NCI-H2196 (cell line): ENCODE measurements at regions not wholly inside any gene's neighbourhood (a gene's known extent, or its start where the extent isn't known, plus 50 kb on each side); places are given as distances from the start of the nearest gene placed in this dataset.

Source experiments
- DNase-seq: peaks from one replicate; lab custom pipeline; 2025; ENCODE audit not compliant: unreplicated experiment; lab: John Stamatoyannopoulos, UW

DNA sequence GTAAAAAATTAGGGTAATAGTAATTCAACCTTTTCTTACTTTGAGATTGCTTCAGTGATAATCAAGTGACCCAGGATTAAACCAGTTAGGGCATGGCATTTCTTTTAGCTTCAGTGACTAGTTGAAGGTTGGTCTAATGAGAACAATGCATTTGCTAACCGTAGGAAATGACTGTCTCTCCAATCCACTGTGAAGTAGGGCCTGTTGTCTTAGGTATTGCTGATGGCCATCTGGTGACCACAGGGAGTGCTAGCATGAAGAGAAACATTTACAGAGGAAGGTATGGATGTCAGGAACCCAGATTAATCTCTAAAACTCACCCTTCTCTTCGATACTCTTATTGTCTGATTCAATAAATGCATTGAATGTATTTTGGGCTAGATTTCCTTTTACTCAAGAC, 535.9 kb upstream of the SEMA6A start:
- no peak for DNase-seq

DNA sequence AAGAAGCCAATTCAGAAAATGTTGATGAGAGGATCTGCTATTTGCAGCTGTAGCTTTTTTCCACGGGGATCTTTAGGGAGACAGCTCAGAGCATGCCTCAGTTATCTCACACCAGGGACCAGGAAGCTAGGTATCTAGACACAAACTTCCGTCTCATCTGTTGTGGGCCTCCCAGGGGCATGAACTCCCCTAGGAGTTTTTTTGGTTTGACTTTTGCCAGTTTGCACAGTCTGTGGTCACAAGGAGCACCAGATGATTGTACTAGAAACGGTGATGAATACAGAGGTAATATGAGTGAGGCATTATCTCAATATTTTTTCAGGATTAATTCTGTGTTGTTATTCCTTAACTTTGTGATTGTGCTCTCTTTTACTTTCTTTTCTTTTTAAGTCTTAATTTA, 533.2 kb upstream of the SEMA6A start:
- no peak for DNase-seq

DNA sequence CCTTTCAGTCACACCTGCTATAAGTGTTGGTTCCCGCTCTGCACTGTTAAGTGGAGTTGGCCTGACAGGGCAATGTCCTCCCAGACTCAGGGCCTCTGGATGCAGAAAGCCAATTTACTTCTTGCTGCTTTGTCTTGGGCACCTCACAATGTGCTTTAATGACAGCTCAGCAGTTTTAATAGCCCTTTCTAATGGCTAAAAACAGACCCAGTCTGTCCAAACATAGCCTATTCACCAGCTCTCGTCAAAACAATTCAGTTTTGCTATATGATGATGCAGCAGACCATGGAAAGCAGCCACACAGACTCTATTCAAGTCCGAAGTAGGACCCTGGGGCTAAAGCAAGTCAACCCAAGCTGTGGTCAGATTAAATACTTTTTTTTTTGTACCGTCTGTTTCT, 529.1 kb upstream of the SEMA6A start:
- no peak for DNase-seq

DNA sequence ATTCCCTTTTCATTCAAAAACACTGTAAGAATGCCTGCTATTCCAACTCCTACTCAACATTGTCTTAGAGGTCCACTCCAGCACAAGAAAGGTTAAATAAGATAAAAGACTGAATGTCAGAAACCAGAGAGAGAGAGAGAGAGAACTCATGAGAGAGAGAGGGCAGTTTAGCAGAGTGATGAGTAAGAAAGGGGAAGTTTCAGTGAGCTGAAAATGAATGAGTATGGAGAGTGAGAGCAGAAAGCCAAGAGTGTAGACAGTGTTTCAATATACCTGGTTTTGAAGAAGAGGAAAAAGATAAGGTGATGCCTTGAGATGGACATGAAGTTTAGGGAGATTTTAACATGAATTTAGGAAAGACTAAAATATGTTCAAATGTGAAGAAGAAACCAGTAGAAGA, 528.0 kb upstream of the SEMA6A start:
- DNase-seq, result no peak

DNA sequence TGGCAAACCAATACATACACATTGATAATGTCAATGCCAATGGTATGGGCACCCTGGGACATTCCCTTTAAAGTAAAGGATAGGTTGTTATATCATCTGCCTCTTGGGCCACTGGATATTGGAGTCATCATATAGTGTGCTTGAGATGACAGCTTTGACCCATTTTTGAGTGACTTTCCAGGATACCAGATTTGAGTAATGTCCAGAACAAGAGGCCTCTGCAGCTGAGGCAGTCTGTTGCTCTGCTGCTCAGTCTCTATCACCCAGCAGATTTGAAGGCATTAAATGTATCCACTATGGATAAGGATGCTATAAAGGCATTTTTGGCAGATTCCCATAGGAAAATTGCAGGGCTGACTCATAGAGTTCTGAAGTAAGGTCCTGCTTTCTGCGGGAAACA, 525.6 kb upstream of the SEMA6A start:
- no peak for DNase-seq

DNA sequence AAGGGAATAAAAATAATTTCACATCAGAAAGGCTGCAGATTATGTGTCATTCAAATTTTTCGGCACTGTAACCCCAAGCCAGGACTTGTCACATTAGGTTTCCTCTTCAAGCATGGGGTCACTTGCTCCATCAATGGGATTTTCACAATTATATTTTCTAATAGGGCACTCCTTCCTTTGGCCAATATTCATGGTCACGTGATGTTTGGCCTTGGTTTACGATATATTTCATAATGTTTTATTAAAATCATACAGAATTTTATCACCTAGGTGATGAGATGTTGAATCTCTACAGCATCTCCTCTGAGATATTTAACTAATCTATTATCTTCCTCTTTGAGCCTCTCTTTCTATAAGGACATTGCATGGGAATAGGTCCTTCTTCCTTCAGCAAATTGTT, 523.5 kb upstream of the SEMA6A start:
- no peak for DNase-seq

DNA sequence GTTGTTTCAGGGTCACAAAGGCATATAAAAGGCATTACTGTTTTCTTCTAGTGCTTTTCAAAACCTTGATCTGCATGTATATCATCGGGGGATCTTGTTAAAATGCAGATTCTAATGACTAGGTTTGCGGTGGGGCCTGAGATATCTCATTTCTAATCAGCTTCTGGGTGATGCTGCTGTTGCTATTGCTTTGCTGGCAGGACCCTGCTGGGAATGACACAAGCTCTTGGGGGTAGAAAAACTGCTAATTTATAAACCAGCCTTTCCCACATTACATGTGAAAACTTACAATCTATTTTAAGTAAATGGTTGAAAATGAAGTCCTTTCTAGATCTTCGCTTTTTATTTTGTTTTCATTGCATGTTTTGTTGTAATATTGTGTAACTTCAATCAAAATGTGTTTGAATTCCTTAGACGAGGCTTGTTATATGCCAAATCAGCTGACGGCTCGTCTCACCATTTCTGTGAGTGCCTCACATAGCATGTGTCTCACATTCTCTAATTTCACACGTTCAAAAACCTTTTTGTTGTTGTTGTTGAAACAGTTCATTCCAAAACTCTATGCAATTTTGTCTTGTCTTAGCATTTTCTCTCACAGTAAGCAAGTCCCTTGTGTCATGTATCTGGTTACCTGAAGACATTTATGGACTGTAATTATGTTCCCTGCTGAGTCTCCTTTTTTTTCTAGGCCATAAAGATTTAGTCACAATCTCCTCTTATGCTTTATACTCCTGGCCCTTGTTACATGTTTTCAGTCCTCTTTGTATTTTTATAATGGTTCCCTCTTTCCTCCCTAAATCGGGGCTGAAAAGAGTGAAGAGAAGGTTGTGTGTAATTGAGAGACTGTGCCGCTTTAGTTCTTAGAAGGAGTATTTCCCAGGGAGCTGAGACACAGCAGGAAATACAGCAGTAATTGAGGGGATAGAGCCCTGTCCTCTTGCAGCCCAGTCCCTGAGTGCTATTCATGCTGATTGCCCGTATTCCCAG, 521.0 kb upstream of the SEMA6A start:
- no peak for DNase-seq

DNA sequence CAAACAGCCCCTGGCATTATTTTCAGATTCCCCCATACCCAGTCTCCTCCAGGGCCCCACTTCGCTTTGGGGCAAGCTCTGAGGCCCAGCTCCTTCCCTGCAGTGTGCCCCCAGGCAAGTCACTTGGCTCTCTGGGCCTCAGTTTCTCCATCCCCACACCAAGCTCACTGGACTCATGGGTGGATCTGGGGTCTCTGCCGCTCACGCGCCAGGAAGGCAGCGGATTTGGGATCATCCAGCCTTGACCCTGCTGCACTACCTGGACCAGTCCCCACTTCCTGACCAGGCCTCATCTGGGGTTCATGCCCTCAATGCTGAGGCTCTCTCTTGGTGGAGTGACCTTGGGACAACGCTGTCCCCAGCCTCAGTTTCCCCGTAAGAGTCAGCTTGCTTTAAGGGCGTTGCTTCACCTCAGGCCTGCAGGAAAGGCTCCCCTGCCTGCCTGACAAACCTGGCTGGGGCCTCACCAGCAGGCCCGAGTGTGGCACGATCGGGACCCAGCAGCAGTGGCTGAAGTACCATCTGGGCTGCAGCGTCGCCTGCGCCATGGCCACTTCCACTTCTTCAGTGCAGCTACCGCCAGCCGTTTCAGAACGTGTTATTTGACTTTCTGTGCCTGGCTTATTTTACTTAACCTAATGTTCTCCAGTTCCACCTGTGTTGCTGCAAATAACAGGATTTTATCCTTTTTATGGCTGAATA, 519.6 kb upstream of the SEMA6A start:
- no peak for DNase-seq

DNA sequence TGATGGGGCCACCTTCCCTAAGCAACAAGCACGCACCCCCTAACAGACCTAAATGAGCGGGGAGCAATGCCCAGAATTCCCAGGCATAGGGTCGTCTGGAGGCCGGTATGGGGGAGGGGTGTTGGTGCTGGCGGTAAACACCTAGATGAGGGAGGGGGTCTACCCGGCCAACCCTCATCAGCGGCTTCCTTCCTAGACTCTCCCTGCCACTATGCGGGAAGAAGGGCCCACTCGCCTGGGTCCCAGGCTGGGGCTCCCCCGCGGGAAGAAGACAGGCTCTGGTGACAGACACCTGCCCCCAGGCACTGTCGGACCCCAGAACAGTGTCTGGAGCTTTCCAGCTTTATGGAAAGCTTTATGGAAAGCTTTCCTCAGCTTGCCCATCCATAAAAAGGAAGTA, 519.0 kb upstream of the SEMA6A start:
- no peak for DNase-seq

DNA sequence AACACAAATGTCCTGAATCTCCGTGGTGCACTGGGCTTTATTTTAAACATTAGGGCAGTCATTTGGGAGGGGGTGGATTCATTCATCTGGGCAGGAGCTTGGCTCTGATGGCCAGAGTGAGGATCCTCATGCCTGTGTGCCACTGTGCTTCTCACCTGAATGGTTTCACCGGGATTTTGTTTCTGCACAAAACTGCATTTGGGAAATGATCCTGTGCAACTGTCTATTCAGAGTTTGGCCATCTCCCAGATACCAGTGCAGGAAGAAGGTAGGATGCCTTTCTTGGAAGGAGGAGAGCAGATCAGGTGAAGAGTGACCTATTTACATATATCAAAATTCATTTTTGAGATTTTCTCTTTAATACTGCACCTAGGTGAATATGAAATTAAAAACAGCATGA, 514.4 kb upstream of the SEMA6A start:
- no peak for DNase-seq

DNA sequence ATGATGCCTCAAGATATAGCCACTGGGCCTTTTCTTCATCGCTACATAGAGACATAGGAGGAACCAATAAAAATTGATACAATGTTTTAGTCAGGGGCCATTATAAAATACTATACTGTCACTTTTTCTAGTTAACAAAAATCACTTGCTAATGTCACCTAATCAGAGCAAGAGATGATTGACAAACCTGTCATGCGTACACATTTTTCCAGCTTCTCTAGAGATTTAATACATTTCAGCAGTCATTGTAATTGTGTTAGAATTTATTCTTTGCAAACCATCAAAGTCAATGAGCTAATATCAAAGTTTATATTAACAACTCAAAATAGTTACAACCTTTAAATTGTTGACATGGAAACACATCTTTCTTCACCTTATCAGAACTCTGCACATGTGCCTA, 513.6 kb upstream of the SEMA6A start:
- DNase-seq, result no peak

DNA sequence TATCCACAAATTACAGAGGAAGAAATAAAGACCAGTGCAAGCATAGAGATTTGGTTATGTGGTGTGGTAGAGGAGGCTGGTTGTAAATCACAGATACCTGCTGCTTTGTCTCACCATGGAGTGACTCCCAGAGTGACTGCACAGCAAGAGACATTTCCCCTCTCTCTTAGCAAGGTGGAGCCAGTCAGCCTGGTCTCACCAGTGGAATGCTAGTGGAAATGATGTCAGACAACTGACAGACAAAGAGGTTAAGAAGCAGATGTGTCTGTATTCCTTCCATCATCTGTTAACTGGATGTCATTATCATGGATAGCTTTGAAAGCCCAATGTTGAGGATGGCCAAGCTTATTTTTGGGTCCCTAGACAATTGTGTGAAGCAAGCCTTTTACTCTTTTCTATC, 509.4 kb upstream of the SEMA6A start:
- no peak for DNase-seq

DNA sequence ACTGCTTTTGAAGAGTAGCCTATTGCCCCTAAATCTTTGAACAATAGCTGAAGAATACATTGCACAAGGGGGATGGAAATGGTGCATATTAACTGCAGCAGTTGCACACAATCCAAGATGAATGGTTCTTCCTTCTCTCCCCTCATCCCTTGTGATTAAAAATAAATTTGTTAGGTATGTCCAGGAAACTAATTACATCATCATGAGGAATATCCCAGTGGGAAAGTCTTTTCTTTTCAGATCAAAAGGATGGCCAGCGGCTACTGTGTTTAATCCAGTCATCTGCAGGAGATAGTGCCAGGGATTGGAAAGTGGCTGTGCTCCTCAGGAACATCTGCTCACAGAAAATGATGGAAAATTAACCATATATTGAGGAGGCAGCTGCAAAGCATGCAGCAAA, 508.4 kb upstream of the SEMA6A start:
- no peak for DNase-seq

DNA sequence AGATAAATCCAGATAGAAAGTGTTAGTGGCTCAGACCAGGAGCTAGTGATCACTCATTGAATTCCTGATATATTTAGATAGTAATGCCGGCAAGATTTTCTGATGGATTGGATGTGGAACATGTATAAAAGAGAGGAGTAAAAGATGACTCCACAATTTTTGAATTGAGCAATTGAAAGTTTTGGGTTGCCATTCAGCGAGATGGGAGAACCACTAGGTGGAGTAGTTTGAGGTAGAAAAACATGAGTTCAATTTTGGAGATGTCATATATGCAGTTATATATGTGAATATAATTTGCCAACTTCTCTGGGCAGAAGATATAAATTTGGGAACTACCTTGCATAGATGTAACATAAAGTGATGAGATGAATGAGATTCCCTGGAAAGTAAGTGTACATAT, 502.5 kb upstream of the SEMA6A start:
- no peak for DNase-seq

DNA sequence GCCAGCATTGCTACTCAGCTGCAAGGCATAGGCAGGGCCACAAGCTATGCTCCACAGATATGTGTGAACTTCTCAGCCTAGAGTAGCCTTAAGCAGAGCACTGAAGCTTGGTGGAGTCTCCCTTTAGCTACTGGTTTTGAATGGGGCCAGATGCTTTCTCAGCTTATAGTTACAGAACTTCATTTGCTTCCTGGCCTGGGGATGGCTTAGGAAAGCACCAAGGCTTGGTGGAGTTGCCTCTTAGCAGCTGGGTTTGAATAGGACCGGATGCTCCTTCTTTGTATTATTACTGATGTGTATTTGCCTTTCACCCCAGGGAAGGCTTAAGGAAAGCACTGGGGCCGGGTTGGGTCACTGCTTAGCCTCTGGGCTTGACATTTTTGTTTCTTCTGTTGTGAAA, 497.8 kb upstream of the SEMA6A start:
- DNase-seq, result no peak

DNA sequence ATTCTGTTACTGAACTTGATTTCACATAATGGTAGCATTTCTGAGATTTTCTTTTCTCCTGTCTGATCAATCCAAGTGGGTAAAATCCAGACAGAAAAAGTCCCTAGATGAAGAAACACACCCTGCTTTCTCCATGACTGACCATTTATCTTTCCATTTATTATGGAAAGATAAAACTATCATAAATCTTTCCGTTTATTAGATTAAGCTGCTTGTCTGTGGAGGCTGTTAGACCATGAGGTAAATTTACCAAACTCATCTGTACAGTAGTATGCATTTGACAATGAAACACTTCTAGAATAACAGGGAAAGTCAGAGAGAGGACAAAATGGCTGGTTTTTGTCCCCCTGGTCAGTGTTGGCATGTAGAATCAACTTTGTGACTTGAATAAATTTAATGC, 491.2 kb upstream of the SEMA6A start:
- DNase-seq, result no peak

DNA sequence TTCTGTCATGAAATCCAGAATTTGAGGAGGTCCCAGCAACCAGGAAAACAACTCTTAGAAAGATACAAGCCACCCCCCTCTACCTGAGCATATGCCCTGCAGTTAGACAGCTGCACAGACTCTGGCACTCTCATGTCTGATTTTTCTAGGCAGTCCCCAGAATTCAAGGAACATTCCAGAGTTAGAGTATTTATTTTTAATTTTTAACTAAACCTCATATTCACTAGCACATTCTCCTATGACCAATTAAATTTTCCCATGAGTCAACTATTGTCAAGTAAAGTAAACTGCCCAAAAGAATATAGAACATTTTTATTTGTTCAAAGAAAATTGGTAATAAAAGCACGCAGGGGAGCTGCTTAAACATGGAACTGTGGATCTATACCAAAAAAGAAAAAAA, 490.5 kb upstream of the SEMA6A start:
- no peak for DNase-seq

DNA sequence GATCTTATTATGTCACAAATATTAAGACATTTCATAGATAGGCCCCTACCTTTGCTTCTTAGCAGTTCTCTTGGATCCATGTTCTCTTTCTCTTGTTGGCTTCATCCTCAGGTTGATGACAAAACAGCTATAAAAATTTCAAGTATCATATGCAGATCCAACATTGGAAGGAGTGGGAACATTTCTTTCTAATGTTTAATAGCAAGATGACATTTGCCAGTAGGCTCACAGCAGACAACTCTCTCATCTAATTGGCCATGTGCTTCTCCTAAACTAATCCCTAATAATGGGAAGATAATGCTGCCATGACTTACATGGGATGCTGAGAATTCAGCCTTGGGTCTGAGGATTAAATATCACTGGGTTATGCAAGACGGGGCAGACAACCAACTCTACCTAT, 485.5 kb upstream of the SEMA6A start:
- no peak for DNase-seq

DNA sequence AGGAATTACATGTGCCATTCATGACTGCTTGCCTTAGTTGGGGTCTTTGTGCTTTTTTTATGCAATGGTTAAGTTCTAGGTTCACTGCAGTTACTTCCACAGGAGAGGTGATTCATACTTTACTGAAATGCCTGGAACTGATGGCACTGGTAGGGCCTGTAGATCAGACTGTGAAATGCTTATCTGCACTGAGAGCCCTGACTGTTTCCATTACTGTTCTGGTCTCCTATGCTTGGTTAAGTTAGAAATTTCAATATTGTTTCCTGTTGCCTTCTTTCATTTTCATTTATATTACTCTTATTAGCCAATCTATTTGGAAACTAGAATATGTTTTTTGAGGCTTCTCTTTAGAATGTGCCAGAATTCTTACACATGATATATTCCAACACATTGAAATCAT, 484.1 kb upstream of the SEMA6A start:
- DNase-seq, result no peak

DNA sequence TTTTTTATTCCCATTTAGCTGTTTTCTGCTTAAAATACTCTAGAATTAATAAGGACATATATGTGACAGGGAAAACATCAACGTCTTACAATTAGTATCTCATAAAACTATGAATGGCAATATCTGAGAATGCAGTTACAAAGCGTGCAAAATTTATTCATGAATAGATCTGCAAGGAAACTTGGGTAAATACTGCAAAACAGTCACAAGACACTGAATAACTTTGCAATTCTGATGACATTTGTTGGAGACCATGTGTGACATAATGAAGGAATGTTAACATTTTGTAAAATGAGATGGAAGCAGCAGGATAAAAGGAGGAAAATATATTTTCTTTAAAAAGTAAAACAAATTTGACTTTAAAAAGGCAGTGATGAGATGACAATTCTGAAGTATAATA, 480.9 kb upstream of the SEMA6A start:
- DNase-seq, result no peak

DNA sequence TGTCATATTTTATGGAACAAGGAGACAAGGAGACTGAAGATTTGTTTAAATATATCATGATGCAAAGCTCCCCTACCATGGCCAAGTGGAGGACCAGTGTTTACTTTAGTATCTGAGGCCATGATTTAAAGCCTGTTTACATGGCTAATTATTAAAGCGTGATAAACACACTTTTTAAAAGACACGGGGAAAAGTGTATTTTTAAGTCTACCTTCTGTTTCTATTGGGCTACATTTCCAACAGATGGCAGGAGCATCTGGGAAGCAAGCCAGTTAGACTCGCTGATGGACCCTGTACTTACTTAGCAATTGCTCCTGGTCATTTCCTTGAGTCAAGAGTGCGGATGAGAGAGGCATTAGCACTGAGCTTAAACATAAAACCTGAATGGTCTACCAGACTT, 480.3 kb upstream of the SEMA6A start:
- no peak for DNase-seq

DNA sequence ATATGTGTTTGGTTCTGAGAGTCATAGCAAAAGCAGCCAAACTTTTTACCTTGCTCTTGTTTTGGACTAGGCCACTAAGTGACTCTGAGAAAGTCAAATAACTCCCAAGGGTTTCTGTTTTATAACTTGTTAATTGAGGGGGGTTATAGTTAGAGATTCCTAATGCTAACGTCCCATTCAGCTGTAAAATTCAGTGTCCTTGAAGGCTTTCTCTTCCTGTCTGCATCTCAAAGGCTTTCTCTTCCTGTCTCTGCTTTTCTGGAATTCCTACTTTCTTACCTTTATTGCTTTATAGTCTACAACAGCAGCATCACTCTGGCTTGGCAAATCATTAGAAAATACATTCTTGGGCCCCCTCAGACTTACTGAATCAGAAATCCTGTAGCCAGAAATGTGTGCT, 479.5 kb upstream of the SEMA6A start:
- DNase-seq, result no peak
